ENCODE measurements at regions not wholly inside any gene's neighbourhood (a gene's known extent, or its start where the extent isn't known, plus 50 kb on each side); places are given as distances from the start of the nearest gene placed in this dataset.

DNA sequence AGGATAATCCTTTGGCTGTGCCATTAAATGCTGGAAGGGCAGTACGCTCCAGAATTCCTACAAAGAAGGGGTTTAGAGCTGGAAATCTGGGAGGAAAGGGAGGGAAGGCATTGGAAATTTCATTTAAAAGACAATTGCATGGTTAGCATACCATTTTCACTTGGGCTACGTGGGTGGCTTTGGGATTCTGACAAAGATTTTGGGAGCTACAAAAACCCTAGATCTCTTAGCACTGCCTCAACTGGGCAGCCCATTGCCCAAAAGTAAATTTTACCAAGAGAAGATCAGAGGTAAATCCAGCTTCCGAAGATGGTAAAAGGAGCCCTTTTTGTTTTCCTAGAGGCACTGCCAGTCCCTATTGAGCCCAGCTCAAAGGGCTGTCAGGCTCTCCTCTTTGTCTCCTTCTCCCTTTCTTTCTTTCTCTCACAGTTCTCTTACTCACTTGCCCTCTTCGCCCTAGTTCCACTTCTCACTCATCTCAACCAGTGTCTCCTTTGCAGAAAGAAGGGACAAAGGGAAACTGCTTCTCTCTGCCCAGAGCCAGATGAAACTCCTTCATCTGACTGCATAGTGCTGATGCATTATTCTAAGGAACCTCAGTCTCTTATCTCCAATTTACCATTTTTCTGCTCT is 125.4 kb upstream of the PLEKHA5 start:
- Histone ChIP-seq H3K9ac (ENCODE audit: low read depth in 1 of 2, low read length in 2 of 2) (no peak overlapping the region), H3K4me3 (ENCODE audit: low read depth in 1 of 3, low read length in 3 of 3) (no peak overlapping the region), H3K9me3 (ENCODE audit: control insufficient read depth in 4 of 4, low read length in 3 of 4) (no peaks in the 10 kb centered on the region), H3K4me1 (ENCODE audit: control insufficient read depth in 4 of 4, insufficient read depth in 4 of 4, low read length in 3 of 4) (no peaks in the 10 kb centered on the region), H3K27me3 (ENCODE audit: control insufficient read depth in 4 of 4, insufficient read depth in 4 of 4, low read length in 3 of 4) (no peaks in the 10 kb centered on the region), H3K36me3 (ENCODE audit: control insufficient read depth in 4 of 4, insufficient read depth in 3 of 4, low read depth in 1 of 4, low read length in 3 of 4) (no peaks in the 10 kb centered on the region), H3K27ac (ENCODE audit: low read depth in 1 of 2, low read length in 2 of 2) (no peak overlapping the region)
- WGBS, result 89% methylated on average over 4 of the region's 4 CpGs
- DNase-seq (ENCODE audit: low spot score), result no peak
- TF ChIP-seq HNF4A (conservative IDR thresholded peaks at IDR 0.05), result no peak
- TF ChIP-seq YY1 (IDR thresholded peaks at IDR 0.05), result no peak
- TF ChIP-seq RAD21 (IDR thresholded peaks at IDR 0.05), result no peak
- no peak for TF ChIP-seq RXRA (IDR thresholded peaks at IDR 0.05)
- TF ChIP-seq, protein P1, sequence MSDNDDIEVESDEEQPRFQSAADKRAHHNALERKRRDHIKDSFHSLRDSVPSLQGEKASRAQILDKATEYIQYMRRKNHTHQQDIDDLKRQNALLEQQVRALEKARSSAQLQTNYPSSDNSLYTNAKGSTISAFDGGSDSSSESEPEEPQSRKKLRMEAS (IDR thresholded peaks at IDR 0.05), result no peak
- TF ChIP-seq JUND (IDR thresholded peaks at IDR 0.05), result no peak
- TF ChIP-seq REST (IDR thresholded peaks at IDR 0.05), result no peak
- no peak for TF ChIP-seq NR2F2 (IDR thresholded peaks at IDR 0.05)
- TF ChIP-seq EGR1 (IDR thresholded peaks at IDR 0.05; ENCODE audit: low read depth in 2 of 2), result no peak
- TF ChIP-seq ZBTB33 (IDR thresholded peaks at IDR 0.05), result no peak
- TF ChIP-seq GABPA (IDR thresholded peaks at IDR 0.05 in 1 of 2, conservative IDR thresholded peaks at IDR 0.05 in 1 of 2), result no peak
- no peak for TF ChIP-seq FOXA2 (IDR thresholded peaks at IDR 0.05)
- TF ChIP-seq, protein P2, sequence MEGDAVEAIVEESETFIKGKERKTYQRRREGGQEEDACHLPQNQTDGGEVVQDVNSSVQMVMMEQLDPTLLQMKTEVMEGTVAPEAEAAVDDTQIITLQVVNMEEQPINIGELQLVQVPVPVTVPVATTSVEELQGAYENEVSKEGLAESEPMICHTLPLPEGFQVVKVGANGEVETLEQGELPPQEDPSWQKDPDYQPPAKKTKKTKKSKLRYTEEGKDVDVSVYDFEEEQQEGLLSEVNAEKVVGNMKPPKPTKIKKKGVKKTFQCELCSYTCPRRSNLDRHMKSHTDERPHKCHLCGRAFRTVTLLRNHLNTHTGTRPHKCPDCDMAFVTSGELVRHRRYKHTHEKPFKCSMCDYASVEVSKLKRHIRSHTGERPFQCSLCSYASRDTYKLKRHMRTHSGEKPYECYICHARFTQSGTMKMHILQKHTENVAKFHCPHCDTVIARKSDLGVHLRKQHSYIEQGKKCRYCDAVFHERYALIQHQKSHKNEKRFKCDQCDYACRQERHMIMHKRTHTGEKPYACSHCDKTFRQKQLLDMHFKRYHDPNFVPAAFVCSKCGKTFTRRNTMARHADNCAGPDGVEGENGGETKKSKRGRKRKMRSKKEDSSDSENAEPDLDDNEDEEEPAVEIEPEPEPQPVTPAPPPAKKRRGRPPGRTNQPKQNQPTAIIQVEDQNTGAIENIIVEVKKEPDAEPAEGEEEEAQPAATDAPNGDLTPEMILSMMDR (IDR thresholded peaks at IDR 0.05; ENCODE audit: low read depth, low read length, missing input control), result no peak

- H3K36me3 ChIP-seq (ENCODE audit: control insufficient read depth in 4 of 4, insufficient read depth in 3 of 4, low read depth in 1 of 4, low read length in 3 of 4), result no peaks in the 10 kb centered on the region
- no peak overlapping the region for H3K27ac ChIP-seq (ENCODE audit: low read depth in 1 of 2, low read length in 2 of 2)
- no peak overlapping the region for H3K9ac ChIP-seq (ENCODE audit: low read depth in 1 of 2, low read length in 2 of 2)
- H3K27me3 ChIP-seq (ENCODE audit: control insufficient read depth in 4 of 4, insufficient read depth in 4 of 4, low read length in 3 of 4), result no peaks in the 10 kb centered on the region
- H3K4me3 ChIP-seq (ENCODE audit: low read depth in 1 of 3, low read length in 3 of 3), result no peak overlapping the region
- H3K4me1 ChIP-seq (ENCODE audit: control insufficient read depth in 4 of 4, insufficient read depth in 4 of 4, low read length in 3 of 4), result no peaks in the 10 kb centered on the region
- no peak for TF ChIP-seq FOXA2 (IDR thresholded peaks at IDR 0.05)
- no peak for TF ChIP-seq NR2F2 (IDR thresholded peaks at IDR 0.05)
- TF ChIP-seq GABPA (IDR thresholded peaks at IDR 0.05 in 1 of 2, conservative IDR thresholded peaks at IDR 0.05 in 1 of 2), result no peak
- TF ChIP-seq HNF4G (IDR thresholded peaks at IDR 0.05), result no peak
- TF ChIP-seq, protein P2 (IDR thresholded peaks at IDR 0.05; ENCODE audit: low read depth, low read length, missing input control), result no peak
- no peak for TF ChIP-seq TAF1 (conservative IDR thresholded peaks at IDR 0.05)
- TF ChIP-seq EGR1 (IDR thresholded peaks at IDR 0.05; ENCODE audit: low read depth in 2 of 2), result no peak
- TF ChIP-seq RAD21 (IDR thresholded peaks at IDR 0.05), result no peak
- no peak for TF ChIP-seq SP1 (IDR thresholded peaks at IDR 0.05)
- TF ChIP-seq YY1 (IDR thresholded peaks at IDR 0.05), result no peak
- TF ChIP-seq FOXA1 (IDR thresholded peaks at IDR 0.05), result no peak
- TF ChIP-seq, protein P3, sequence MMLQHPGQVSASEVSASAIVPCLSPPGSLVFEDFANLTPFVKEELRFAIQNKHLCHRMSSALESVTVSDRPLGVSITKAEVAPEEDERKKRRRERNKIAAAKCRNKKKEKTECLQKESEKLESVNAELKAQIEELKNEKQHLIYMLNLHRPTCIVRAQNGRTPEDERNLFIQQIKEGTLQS (IDR thresholded peaks at IDR 0.05), result no peak
- 92% methylated on average over 4 of the region's 4 CpGs for WGBS
- no peaks in the 10 kb centered on the region for H3K9me3 ChIP-seq (ENCODE audit: control insufficient read depth in 4 of 4, low read length in 3 of 4)
- no peak for DNase-seq (ENCODE audit: low spot score)
Observed at GRCh38 chr12:19005257-19005801, 124.2 kb upstream of the PLEKHA5 start.

Measured in liver (tissue), 8 donors.